ENCODE measurements at regions not wholly inside any gene's neighbourhood (a gene's known extent, or its start where the extent isn't known, plus 50 kb on each side); places are given as distances from the start of the nearest gene placed in this dataset.
"Not testable (repeated sequence)": the region's sequence is repeated elsewhere in the genome, so short reads cannot be mapped to it uniquely, and the experiment has no call there.

- TF ChIP-seq, protein P1, sequence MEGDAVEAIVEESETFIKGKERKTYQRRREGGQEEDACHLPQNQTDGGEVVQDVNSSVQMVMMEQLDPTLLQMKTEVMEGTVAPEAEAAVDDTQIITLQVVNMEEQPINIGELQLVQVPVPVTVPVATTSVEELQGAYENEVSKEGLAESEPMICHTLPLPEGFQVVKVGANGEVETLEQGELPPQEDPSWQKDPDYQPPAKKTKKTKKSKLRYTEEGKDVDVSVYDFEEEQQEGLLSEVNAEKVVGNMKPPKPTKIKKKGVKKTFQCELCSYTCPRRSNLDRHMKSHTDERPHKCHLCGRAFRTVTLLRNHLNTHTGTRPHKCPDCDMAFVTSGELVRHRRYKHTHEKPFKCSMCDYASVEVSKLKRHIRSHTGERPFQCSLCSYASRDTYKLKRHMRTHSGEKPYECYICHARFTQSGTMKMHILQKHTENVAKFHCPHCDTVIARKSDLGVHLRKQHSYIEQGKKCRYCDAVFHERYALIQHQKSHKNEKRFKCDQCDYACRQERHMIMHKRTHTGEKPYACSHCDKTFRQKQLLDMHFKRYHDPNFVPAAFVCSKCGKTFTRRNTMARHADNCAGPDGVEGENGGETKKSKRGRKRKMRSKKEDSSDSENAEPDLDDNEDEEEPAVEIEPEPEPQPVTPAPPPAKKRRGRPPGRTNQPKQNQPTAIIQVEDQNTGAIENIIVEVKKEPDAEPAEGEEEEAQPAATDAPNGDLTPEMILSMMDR (IDR thresholded peaks at IDR 0.05): no peak
- H3K27ac ChIP-seq: no peak overlapping the region
- H3K36me3 ChIP-seq: no peaks in the 10 kb centered on the region
Observed at GRCh38 chr12:113702836-113703235, 231.2 kb upstream of the LHX5 start.

GRCh38 chr12:113702276-113702675, 230.6 kb upstream of the LHX5 start:
- H3K27ac ChIP-seq: no peak overlapping the region
- no peaks in the 10 kb centered on the region for H3K36me3 ChIP-seq
- peaks cover 33% of the 10 kb centered on the region for H3K27me3 ChIP-seq
- no peaks in the 10 kb centered on the region for H3K4me1 ChIP-seq (ENCODE audit: control insufficient read depth in 1 of 2, insufficient read depth in 1 of 2, low read depth in 1 of 2, low read length in 1 of 2)
- TF ChIP-seq, protein P1 (IDR thresholded peaks at IDR 0.05): no peak
- no peaks in the 10 kb centered on the region for H3K9me3 ChIP-seq
- no peak overlapping the region for H3K4me3 ChIP-seq (ENCODE audit: low read depth in 1 of 2, low read length in 1 of 2)

More at GRCh38 chr12:113702836-113703235, 231.2 kb upstream of the LHX5 start:
- H3K27me3 ChIP-seq: peaks cover 28% of the 10 kb centered on the region
- H3K9me3 ChIP-seq: no peaks in the 10 kb centered on the region
- no peak overlapping the region for H3K4me3 ChIP-seq (ENCODE audit: low read depth in 1 of 2, low read length in 1 of 2)
- no peaks in the 10 kb centered on the region for H3K4me1 ChIP-seq (ENCODE audit: control insufficient read depth in 1 of 2, insufficient read depth in 1 of 2, low read depth in 1 of 2, low read length in 1 of 2)

GRCh38 chr12:113700943-113701342, 229.3 kb upstream of the LHX5 start:
- Histone ChIP-seq H3K9me3 (no peaks in the 10 kb centered on the region), H3K27me3 (peaks cover 34% of the 10 kb centered on the region), H3K27ac (no peak overlapping the region), H3K4me1 (ENCODE audit: control insufficient read depth in 1 of 2, insufficient read depth in 1 of 2, low read depth in 1 of 2, low read length in 1 of 2) (no peaks in the 10 kb centered on the region), H3K4me3 (ENCODE audit: low read depth in 1 of 2, low read length in 1 of 2) (no peak overlapping the region), H3K36me3 (no peaks in the 10 kb centered on the region)
- TF ChIP-seq, protein P1 (IDR thresholded peaks at IDR 0.05): no peak

DNA sequence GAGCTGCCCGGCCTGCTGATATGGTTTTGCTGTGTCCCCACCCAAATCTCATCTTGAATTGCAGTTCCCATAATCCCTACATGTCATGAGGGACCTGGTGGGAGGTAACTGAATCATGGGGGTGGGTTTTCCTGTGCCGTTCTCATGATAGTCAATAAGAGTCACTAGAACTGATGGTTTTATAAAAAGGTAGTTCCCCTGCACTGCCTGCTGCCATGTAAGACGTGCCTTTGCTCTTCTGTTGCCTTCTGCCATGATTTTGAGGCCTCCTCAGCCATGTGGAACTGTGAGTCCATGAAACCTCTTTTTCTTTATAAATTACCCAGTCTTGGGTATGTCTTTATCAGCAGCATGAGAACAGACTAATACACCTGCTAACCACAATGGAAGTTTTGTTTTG, 228.3 kb upstream of the LHX5 start:
- not testable (repeated sequence) for H3K4me1 ChIP-seq (ENCODE audit: control insufficient read depth in 1 of 2, insufficient read depth in 1 of 2, low read depth in 1 of 2, low read length in 1 of 2); H3K9me3 ChIP-seq; H3K27ac ChIP-seq; H3K36me3 ChIP-seq; H3K4me3 ChIP-seq (ENCODE audit: low read depth in 1 of 2, low read length in 1 of 2)
- peaks cover 34% of the 10 kb centered on the region for H3K27me3 ChIP-seq

- Histone ChIP-seq H3K4me3 (ENCODE audit: low read depth in 1 of 2, low read length in 1 of 2) (no peak overlapping the region), H3K27ac (no peak overlapping the region), H3K9me3 (no peaks in the 10 kb centered on the region), H3K36me3 (no peaks in the 10 kb centered on the region), H3K27me3 (peaks cover 34% of the 10 kb centered on the region), H3K4me1 (ENCODE audit: control insufficient read depth in 1 of 2, insufficient read depth in 1 of 2, low read depth in 1 of 2, low read length in 1 of 2) (no peaks in the 10 kb centered on the region)
- TF ChIP-seq, protein P1 (IDR thresholded peaks at IDR 0.05): no peak
Observed at GRCh38 chr12:113698510-113698858, 226.8 kb upstream of the LHX5 start.

DNA sequence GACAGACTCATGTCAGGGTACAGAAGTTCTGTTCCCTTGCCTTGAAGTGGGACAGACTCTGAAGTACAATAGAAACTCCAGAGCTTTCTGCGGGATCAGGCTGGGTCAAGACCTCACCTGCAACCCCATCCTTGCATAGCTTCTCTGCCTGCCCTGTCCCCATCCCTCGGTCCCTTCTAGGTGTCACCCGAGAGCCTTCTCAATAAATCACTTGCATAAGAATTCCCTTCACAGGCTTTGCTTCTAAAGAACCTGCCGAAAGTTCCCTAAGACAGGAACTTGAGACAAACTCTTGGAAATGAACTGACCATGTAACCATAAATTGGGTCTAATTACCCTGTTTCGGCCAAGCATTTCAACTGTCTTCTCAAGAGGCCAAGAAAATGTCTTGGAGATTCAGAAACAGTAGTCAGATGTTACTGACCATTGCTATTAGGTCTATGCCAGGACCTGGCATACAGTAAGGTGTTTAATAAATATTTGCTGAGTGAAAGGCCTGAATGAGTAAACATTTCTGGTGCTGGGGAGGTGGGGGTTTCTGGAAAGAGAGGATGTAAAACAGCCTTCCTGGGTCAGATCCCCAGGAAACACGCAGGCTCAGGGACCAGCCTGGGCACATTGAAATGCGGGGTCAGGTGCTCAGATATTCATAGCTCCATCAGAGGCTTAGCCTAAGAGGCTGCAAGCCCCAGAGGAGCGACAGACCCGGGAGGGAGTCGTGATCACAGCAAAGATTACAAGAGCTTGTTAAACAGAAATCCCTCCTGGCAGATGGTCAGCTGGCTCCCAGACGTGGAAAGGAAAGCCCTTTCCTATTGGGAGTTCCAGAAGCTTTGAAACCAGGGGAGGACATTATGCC, 226.2 kb upstream of the LHX5 start:
- peaks cover 33% of the 10 kb centered on the region for H3K27me3 ChIP-seq
- no peaks in the 10 kb centered on the region for H3K36me3 ChIP-seq
- H3K27ac ChIP-seq: no peak overlapping the region
- H3K4me3 ChIP-seq (ENCODE audit: low read depth in 1 of 2, low read length in 1 of 2): no peak overlapping the region
- TF ChIP-seq, protein P1 (IDR thresholded peaks at IDR 0.05): no peak
- no peaks in the 10 kb centered on the region for H3K4me1 ChIP-seq (ENCODE audit: control insufficient read depth in 1 of 2, insufficient read depth in 1 of 2, low read depth in 1 of 2, low read length in 1 of 2)
- H3K9me3 ChIP-seq: no peaks in the 10 kb centered on the region
